ENCODE measurements at regions not wholly inside any gene's neighbourhood (a gene's known extent, or its start where the extent isn't known, plus 50 kb on each side); places are given as distances from the start of the nearest gene placed in this dataset.
"Not testable (repeated sequence)": the region's sequence is repeated elsewhere in the genome, so short reads cannot be mapped to it uniquely, and the experiment has no call there.

DNA sequence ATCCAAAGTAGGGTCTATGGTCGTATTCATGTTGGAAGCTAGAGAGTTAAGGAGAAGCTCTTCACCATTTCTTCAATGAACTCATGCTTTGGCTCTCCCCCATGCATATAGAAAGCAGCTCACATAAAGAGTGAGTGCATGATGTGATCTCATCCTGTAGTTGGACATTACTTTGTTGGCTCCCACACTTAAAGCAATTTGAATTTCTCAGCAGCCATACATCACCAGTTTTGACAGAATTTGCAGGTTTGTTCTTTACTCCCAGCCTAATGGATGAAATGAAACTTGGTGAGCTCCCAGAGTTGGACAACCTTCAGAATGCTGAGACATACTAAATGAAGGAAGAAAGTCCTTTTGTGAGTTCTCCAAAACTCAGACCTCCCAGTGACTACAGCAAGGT, 613.5 kb downstream of the IQCM start:
- Mint-ChIP-seq H3K27ac (no peak overlapping the region), H3K27me3 (ENCODE audit: low read depth, poor library complexity) (peaks cover 3% of the 10 kb centered on the region), H3K4me3 (no peak overlapping the region), H3K4me1 (no peaks in the 10 kb centered on the region), H3K36me3 (ENCODE audit: low read depth) (no peaks in the 10 kb centered on the region), H3K9me3 (no peaks in the 10 kb centered on the region)
- no peak for DNase-seq
- TF ChIP-seq, protein P1, sequence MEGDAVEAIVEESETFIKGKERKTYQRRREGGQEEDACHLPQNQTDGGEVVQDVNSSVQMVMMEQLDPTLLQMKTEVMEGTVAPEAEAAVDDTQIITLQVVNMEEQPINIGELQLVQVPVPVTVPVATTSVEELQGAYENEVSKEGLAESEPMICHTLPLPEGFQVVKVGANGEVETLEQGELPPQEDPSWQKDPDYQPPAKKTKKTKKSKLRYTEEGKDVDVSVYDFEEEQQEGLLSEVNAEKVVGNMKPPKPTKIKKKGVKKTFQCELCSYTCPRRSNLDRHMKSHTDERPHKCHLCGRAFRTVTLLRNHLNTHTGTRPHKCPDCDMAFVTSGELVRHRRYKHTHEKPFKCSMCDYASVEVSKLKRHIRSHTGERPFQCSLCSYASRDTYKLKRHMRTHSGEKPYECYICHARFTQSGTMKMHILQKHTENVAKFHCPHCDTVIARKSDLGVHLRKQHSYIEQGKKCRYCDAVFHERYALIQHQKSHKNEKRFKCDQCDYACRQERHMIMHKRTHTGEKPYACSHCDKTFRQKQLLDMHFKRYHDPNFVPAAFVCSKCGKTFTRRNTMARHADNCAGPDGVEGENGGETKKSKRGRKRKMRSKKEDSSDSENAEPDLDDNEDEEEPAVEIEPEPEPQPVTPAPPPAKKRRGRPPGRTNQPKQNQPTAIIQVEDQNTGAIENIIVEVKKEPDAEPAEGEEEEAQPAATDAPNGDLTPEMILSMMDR (IDR thresholded peaks at IDR 0.05), result no peak

DNA sequence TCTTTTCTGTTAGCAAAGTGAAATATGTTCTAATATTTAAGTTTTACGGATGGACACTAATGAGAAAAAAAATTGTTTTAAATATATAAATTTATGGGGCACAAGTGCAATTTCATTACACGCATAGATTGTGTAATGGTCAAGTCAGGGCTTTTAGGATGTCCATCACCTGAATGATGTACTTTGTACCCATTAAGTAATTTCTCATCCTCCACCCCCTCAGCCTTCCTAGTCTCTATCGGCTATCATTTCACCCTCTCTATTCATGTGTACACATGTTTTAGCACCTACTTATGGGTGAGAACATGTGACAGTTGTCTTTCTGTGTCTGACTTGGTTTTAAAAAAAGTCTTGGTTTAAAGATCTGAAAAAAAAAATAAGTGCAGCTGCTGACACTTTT, 616.0 kb downstream of the IQCM start:
- Mint-ChIP-seq H3K4me1 (no peaks in the 10 kb centered on the region), H3K4me3 (no peak overlapping the region), H3K27me3 (ENCODE audit: low read depth, poor library complexity) (peaks cover 3% of the 10 kb centered on the region), H3K27ac (no peak overlapping the region), H3K9me3 (no peaks in the 10 kb centered on the region), H3K36me3 (ENCODE audit: low read depth) (no peaks in the 10 kb centered on the region)
- no peak for DNase-seq
- TF ChIP-seq, protein P1 (IDR thresholded peaks at IDR 0.05), result no peak

DNA sequence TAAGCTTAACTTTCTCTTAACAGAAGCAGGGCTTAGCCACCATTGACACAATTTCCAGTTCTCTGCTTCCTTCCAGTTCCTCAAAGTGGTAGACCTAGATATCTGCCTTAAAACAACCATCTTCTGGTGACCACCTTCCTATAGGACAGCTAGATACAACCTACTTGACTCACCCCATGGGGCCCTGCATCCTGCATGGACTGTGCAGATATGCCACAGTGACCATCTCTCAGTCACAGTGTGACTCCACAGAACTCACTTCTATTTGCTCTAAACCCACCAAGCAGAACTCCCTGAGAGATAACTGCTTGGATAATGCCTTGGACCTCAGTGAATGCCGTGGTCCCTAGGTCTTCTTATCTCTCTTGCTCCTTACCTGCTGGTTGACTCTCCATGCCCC, 621.6 kb downstream of the IQCM start:
- no peak overlapping the region for H3K27ac Mint-ChIP-seq
- H3K4me3 Mint-ChIP-seq, result no peak overlapping the region
- no peak for DNase-seq
- no peaks in the 10 kb centered on the region for H3K4me1 Mint-ChIP-seq
- no peaks in the 10 kb centered on the region for H3K9me3 Mint-ChIP-seq
- TF ChIP-seq, protein P1 (IDR thresholded peaks at IDR 0.05), result no peak
- no peaks in the 10 kb centered on the region for H3K36me3 Mint-ChIP-seq (ENCODE audit: low read depth)
- H3K27me3 Mint-ChIP-seq (ENCODE audit: low read depth, poor library complexity), result peaks cover 6% of the 10 kb centered on the region

DNA sequence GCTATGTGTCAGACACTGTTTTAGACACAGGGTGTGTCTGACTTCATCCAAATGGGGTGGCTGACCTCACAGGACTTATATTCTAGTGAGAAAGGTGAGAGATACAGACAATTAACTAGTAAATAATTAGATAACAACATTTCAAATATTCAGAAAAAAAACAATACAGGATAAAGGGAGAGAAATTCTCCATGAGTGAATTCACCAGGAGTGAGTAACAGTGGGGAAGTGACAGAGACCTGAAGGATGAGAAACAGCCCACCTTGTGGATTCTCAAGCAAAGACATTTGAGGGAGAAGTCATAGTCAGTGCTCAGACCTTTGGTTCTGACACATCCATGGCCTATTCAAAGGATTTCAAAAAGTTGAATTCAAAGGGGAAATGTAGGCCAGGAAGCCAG, 627.9 kb downstream of the IQCM start:
- H3K9me3 Mint-ChIP-seq, result no peaks in the 10 kb centered on the region
- TF ChIP-seq, protein P1 (IDR thresholded peaks at IDR 0.05), result no peak

DNA sequence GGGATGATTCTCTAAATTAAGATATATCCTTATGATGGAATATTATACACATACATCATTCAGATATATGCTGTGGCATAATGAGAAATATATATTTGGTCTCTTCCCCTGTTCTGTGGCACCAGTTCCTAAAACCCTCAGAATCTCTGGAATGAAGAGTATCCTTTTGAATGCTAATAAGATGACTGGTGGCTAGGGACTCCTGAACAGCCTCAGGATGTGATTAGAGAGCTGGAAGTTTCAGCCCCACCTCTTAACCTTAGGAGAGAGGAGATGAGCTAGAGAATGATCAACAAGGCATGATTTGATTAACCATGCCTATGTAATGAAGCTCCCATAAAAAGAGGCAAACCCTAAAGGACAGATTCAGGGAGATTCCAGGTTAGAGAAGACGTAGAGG, 632.0 kb downstream of the IQCM start:
- H3K27ac Mint-ChIP-seq, result no peak overlapping the region

More for the DNA sequence above, 627.9 kb downstream of the IQCM start:
- Mint-ChIP-seq H3K36me3 (ENCODE audit: low read depth) (no peaks in the 10 kb centered on the region), H3K4me3 (no peak overlapping the region), H3K27me3 (ENCODE audit: low read depth, poor library complexity) (peaks cover 2% of the 10 kb centered on the region), H3K4me1 (no peaks in the 10 kb centered on the region), H3K27ac (no peak overlapping the region)
- no peak for DNase-seq

DNA sequence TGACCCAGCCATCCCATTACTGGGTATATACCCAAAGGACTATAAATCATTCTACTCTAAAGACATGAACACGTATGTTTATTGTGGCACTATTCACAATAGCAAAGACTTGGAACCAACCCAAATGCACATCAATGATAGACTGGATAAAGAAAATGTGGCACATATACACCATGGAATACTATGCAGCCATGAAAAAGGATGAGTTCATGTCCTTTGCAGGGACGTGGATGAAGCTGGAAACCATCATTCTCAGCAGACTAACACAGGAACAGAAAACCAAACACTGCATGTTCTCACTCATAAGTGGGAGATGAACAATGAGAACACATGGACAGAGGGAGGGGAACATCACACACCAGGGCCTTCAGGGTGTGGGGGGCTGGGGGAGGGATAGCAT, 634.2 kb downstream of the IQCM start:
- H3K4me3 Mint-ChIP-seq; H3K4me1 Mint-ChIP-seq; H3K36me3 Mint-ChIP-seq (ENCODE audit: low read depth); DNase-seq; H3K27me3 Mint-ChIP-seq (ENCODE audit: low read depth, poor library complexity); H3K27ac Mint-ChIP-seq: not testable (repeated sequence)
- H3K9me3 Mint-ChIP-seq, result peaks cover 26% of the 10 kb centered on the region

More for the DNA sequence above, 632.0 kb downstream of the IQCM start:
- no peak overlapping the region for H3K4me3 Mint-ChIP-seq
- H3K36me3 Mint-ChIP-seq (ENCODE audit: low read depth), result no peaks in the 10 kb centered on the region
- TF ChIP-seq, protein P1 (IDR thresholded peaks at IDR 0.05), result no peak
- peaks cover 12% of the 10 kb centered on the region for H3K9me3 Mint-ChIP-seq
- no peaks in the 10 kb centered on the region for H3K4me1 Mint-ChIP-seq
- no peaks in the 10 kb centered on the region for H3K27me3 Mint-ChIP-seq (ENCODE audit: low read depth, poor library complexity)
- no peak for DNase-seq

Data from nephron progenitor cell (in vitro differentiated cells).